Smooth muscle cell (in vitro differentiated cells): ENCODE measurements at regions not wholly inside any gene's neighbourhood (a gene's known extent, or its start where the extent isn't known, plus 50 kb on each side); places are given as distances from the start of the nearest gene placed in this dataset.

Experiments
- DNase-seq: peaks from one replicate; lab custom pipeline; 2025; ENCODE audit not compliant: unreplicated experiment; lab: John Stamatoyannopoulos, UW
- H2AFZ ChIP-seq: fragments of 200-600 bp; sonication (generic); 2 replicates; pipeline ENCODE4 v1.6.0; 2016; ENCODE audit warnings: antibody characterized with exemption, low read depth, mild to moderate bottlenecking
- H3F3A ChIP-seq: fragments of 200-600 bp; sonication (generic); 2 replicates; pipeline ENCODE4 v1.6.0; 2017; ENCODE audit warnings: antibody characterized with exemption, low read depth
- H3K27ac ChIP-seq: fragments of 200-600 bp; sonication (generic); 2 replicates; pipeline ENCODE4 v1.5.1; 2016; ENCODE audit warnings: low read depth, mild to moderate bottlenecking
- H3K27me3 ChIP-seq: fragments of 200-600 bp; sonication (generic); 2 replicates; pipeline ENCODE4 v1.6.1; 2016; ENCODE audit warnings: low read depth, mild to moderate bottlenecking
- H3K36me3 ChIP-seq: fragments of 200-600 bp; sonication (generic); 2 replicates; pipeline ENCODE4 v1.5.1; 2016; ENCODE audit warnings: low read depth
- H3K4me1 ChIP-seq: fragments of 200-600 bp; sonication (generic); 2 replicates; pipeline ENCODE4 v1.5.1; 2016; ENCODE audit warnings: low read depth
- H3K4me2 ChIP-seq: fragments of 200-600 bp; sonication (generic); 2 replicates; pipeline ENCODE4 v1.6.0; 2016; ENCODE audit warnings: mild to moderate bottlenecking
- H3K4me3 ChIP-seq: fragments of 200-600 bp; sonication (generic); 2 replicates; pipeline ENCODE4 v1.5.1; 2016; ENCODE audit warnings: mild to moderate bottlenecking
- H3K79me2 ChIP-seq: fragments of 200-600 bp; sonication (generic); 2 replicates; pipeline ENCODE4 v1.6.0; 2016; ENCODE audit warnings: low read depth, mild to moderate bottlenecking
- H3K9ac ChIP-seq: fragments of 200-600 bp; sonication (generic); 2 replicates; pipeline ENCODE4 v1.6.0; 2016; ENCODE audit warnings: low read depth
- H3K9me3 ChIP-seq: fragments of 200-600 bp; sonication (generic); replicated peaks from 2 replicates; pipeline ENCODE4 v1.5.1; 2016; ENCODE audit warnings: low read depth
- H4K20me1 ChIP-seq: fragments of 200-600 bp; sonication (generic); 2 replicates; pipeline ENCODE4 v1.6.0; 2016; ENCODE audit warnings: low read depth
- CTCF ChIP-seq: fragments of 200-600 bp; sonication (generic); IDR thresholded peaks from 2 replicates; pipeline ENCODE4 v1.5.1; 2017; ENCODE audit warnings: borderline replicate concordance, mild to moderate bottlenecking, antibody characterized with exemption; ENCODE audit not compliant: insufficient read depth, poor library complexity, severe bottlenecking
- WGBS: methylation state at CpG from one replicate; pipeline ENCODE4 v1.1.7; 2016; ENCODE audit warnings: low lambda C conversion rate; 5-methylcytosine and 5-hydroxymethylcytosine counted together

- 89% methylated on average over 2 of the region's 2 CpGs for WGBS
- no peak overlapping the region for H3K4me2 ChIP-seq
Observed at GRCh38 chr2:62314291-62314690, 118.4 kb downstream of the B3GNT2 start.

GRCh38 chr2:62313449-62314227, 117.7 kb downstream of the B3GNT2 start:
- no peaks in the 10 kb centered on the region for H3K9me3 ChIP-seq
- H3K4me2 ChIP-seq, result no peak overlapping the region
- H3K4me3 ChIP-seq, result no peak overlapping the region
- H3K27me3 ChIP-seq, result no peaks in the 10 kb centered on the region
- H3K4me1 ChIP-seq, result peaks cover 7% of the 10 kb centered on the region
- no peaks in the 10 kb centered on the region for H3F3A ChIP-seq
- no peaks in the 10 kb centered on the region for H3K36me3 ChIP-seq
- H3K79me2 ChIP-seq, result no peaks in the 10 kb centered on the region
- no peak overlapping the region for H3K9ac ChIP-seq
- no peak for TF ChIP-seq CTCF
- no peak for DNase-seq
- no peaks in the 10 kb centered on the region for H4K20me1 ChIP-seq
- H3K27ac ChIP-seq, result no peak overlapping the region
- WGBS, result 82% methylated on average over 3 of the region's 3 CpGs
- no peak overlapping the region for H2AFZ ChIP-seq

More at GRCh38 chr2:62314291-62314690, 118.4 kb downstream of the B3GNT2 start:
- Histone ChIP-seq H3K36me3 (no peaks in the 10 kb centered on the region), H3K9ac (no peak overlapping the region), H3F3A (no peaks in the 10 kb centered on the region), H4K20me1 (no peaks in the 10 kb centered on the region), H3K9me3 (no peaks in the 10 kb centered on the region), H2AFZ (no peak overlapping the region), H3K4me1 (peaks cover 6% of the 10 kb centered on the region), H3K27ac (no peak overlapping the region), H3K79me2 (no peaks in the 10 kb centered on the region), H3K4me3 (no peak overlapping the region), H3K27me3 (no peaks in the 10 kb centered on the region)
- TF ChIP-seq CTCF, result no peak
- no peak for DNase-seq

- Histone ChIP-seq H2AFZ (peak overlapping the region; percentile 26), H3K79me2 (no peaks in the 10 kb centered on the region), H3K4me3 (no peak overlapping the region), H3K27me3 (no peaks in the 10 kb centered on the region), H3K4me2 (no peak overlapping the region), H3K36me3 (no peaks in the 10 kb centered on the region), H3F3A (peaks cover 14% of the 10 kb centered on the region), H3K27ac (no peak overlapping the region), H3K9ac (no peak overlapping the region), H3K4me1 (peaks cover 31% of the 10 kb centered on the region), H4K20me1 (no peaks in the 10 kb centered on the region), H3K9me3 (no peaks in the 10 kb centered on the region)
- no peak for TF ChIP-seq CTCF
- WGBS, result 57% methylated on average over 17 of the region's 17 CpGs
- DNase-seq, result no peak
Observed at GRCh38 chr2:62309465-62310091, 113.7 kb downstream of the B3GNT2 start.
